ENCODE measurements at regions not wholly inside any gene's neighbourhood (a gene's known extent, or its start where the extent isn't known, plus 50 kb on each side); places are given as distances from the start of the nearest gene placed in this dataset.

- TF ChIP-seq POLR2A (IDR thresholded peaks at IDR 0.05; ENCODE audit: low read depth, low read length) (no peak), TAF1 (IDR thresholded peaks at IDR 0.05; ENCODE audit: low read depth, low read length) (no peak)
Measured at GRCh38 chr21:34268493-34268892, 95.3 kb upstream of the KCNE2 start.

Data from GM12891 (cell line).